PC-3 (cell line): ENCODE measurements at regions not wholly inside any gene's neighbourhood (a gene's known extent, or its start where the extent isn't known, plus 50 kb on each side); places are given as distances from the start of the nearest gene placed in this dataset.

ENCODE experiments used
- ATAC-seq: fragments of 200-7000 bp; cut with Tn5 transposase; 2 replicates; pipeline ENCODE4 v1.9.1; 2020; ENCODE audit warnings: mild to moderate bottlenecking, moderate library complexity
- BruUV-seq: library from RNA; stranded (reverse); fragments of 400-500 nt; replicated peaks from 2 replicates; lab custom pipeline; 2021; lab: Mats Ljungman, UMichigan
- CTCF ChIA-PET: fragments of 300-600 bp; sonication (Branson Sonifier 250); formaldehyde crosslinking; loops from one replicate; lab custom pipeline; 2022; ENCODE audit warnings: antibody characterized with exemption; lab: Charles Lee
- POLR2A ChIA-PET: fragments of 300-600 bp; sonication (Branson Sonifier 250); formaldehyde crosslinking; loops from one replicate; lab custom pipeline; 2022; ENCODE audit warnings: antibody characterized with exemption; ENCODE audit not compliant: unreplicated experiment; lab: Charles Lee
- DNase-seq: peaks from one replicate; pipeline ENCODE4 v3.0.0-alpha.2; 2015
- H2AFZ ChIP-seq: fragments of 300-600 bp; sonication (generic); 2 replicates; pipeline ENCODE4 v1.6.0; 2016; ENCODE audit warnings: antibody characterized with exemption, low read length
- H3F3A ChIP-seq: fragments of 300-600 bp; sonication (generic); one replicate; pipeline ENCODE4 v1.6.0; 2017; ENCODE audit warnings: antibody characterized with exemption, low read length, control low read depth, mild to moderate bottlenecking; ENCODE audit not compliant: unreplicated experiment
- H3K27ac ChIP-seq: fragments of 300-600 bp; sonication (generic); 2 replicates; pipeline ENCODE4 v1.5.1; 2016; ENCODE audit warnings: mild to moderate bottlenecking, low read length
- H3K27me3 ChIP-seq: fragments of 300-600 bp; sonication (generic); 2 replicates; pipeline ENCODE4 v1.6.1; 2016; ENCODE audit warnings: low read length, mixed read lengths
- H3K36me3 ChIP-seq: fragments of 300-600 bp; sonication (generic); 2 replicates; pipeline ENCODE4 v1.6.1; 2016; ENCODE audit warnings: low read depth, mixed run types, low read length, mixed read lengths
- H3K4me1 ChIP-seq: fragments of 300-600 bp; sonication (generic); 2 replicates; pipeline ENCODE4 v1.5.1; 2016; ENCODE audit warnings: low read length; ENCODE audit not compliant: insufficient read depth
- H3K4me2 ChIP-seq: fragments of 300-600 bp; sonication (generic); 2 replicates; pipeline ENCODE4 v1.6.0; 2016; ENCODE audit warnings: low read length
- H3K4me3 ChIP-seq: fragments of 300-600 bp; sonication (generic); 2 replicates; pipeline ENCODE4 v1.5.1; 2016; ENCODE audit warnings: mild to moderate bottlenecking, low read length, mixed read lengths
- H3K79me2 ChIP-seq: fragments of 300-600 bp; sonication (generic); 2 replicates; pipeline ENCODE4 v1.6.1; 2017; ENCODE audit warnings: low read length, mixed read lengths
- H3K9ac ChIP-seq: fragments of 300-600 bp; sonication (generic); 2 replicates; pipeline ENCODE4 v1.6.0; 2016; ENCODE audit warnings: mild to moderate bottlenecking, low read length
- H3K9me2 ChIP-seq: fragments of 300-600 bp; sonication (generic); replicated peaks from 2 replicates; pipeline ENCODE4 v1.6.1; 2016; ENCODE audit warnings: mixed run types, low read length, mixed read lengths
- H3K9me3 ChIP-seq: fragments of 300-600 bp; sonication (generic); 2 replicates; pipeline ENCODE4 v1.6.1; 2016; ENCODE audit warnings: low read length, mixed read lengths
- H4K20me1 ChIP-seq: fragments of 300-600 bp; sonication (generic); 2 replicates; pipeline ENCODE4 v1.6.1; 2016; ENCODE audit warnings: low read length, mixed read lengths
- CTCF ChIP-seq: fragments of 300-600 bp; sonication (generic); conservative IDR thresholded peaks from 2 replicates; pipeline ENCODE4 v1.5.1; 2017; ENCODE audit warnings: antibody characterized with exemption, low read depth, mild to moderate bottlenecking, low read length
- EZH2 ChIP-seq: fragments of 300-600 bp; sonication (generic); IDR thresholded peaks from one replicate; pipeline ENCODE4 v1.6.1; 2017; ENCODE audit warnings: antibody characterized with exemption, mild to moderate bottlenecking, low read length; ENCODE audit not compliant: unreplicated experiment
- EZH2phosphoT487 ChIP-seq: fragments of 300-600 bp; sonication (generic); IDR thresholded peaks from 2 replicates; pipeline ENCODE4 v1.6.1; 2018; ENCODE audit warnings: mild to moderate bottlenecking, antibody characterized with exemption, low read length, borderline replicate concordance
- intact Hi-C: fragments of 100-400 bp; cut with micrococcal nuclease; formaldehyde crosslinking; loops from 2 replicates; pipeline ENCODE4 v1.9.0; 2023

- BruUV-seq = no TSS peak
- POLR2A ChIA-PET = no interaction called here
- Histone ChIP-seq H3K79me2 (no peaks in the 10 kb centered on the region), H2AFZ (no peak overlapping the region), H3K4me1 (no peaks in the 10 kb centered on the region), H3K9ac (no peak overlapping the region), H3K4me2 (no peak overlapping the region), H3K27ac (no peak overlapping the region), H3K9me2 (no peaks in the 10 kb centered on the region), H3K9me3 (no peaks in the 10 kb centered on the region), H3K36me3 (no peaks in the 10 kb centered on the region), H3K4me3 (no peak overlapping the region), H3F3A (no peaks in the 10 kb centered on the region), H3K27me3 (peaks cover 65% of the 10 kb centered on the region), H4K20me1 (no peaks in the 10 kb centered on the region)
- ATAC-seq = no peak
- DNase-seq = no peak
- TF ChIP-seq EZH2phosphoT487 (no peak), EZH2 (no peak), CTCF (no peak)
- CTCF ChIA-PET = no interaction called here
- intact Hi-C loops = no loop called here
Observed at GRCh38 chr20:7144464-7144863, 377.0 kb downstream of the BMP2 start.

GRCh38 chr20:7146552-7147219 lies 379.2 kb downstream of the BMP2 start:
- no peak for ATAC-seq
- CTCF ChIA-PET = no interaction called here
- no peak for TF ChIP-seq CTCF
- no peak for TF ChIP-seq EZH2
- no peak for TF ChIP-seq EZH2phosphoT487

GRCh38 chr20:7147220-7147601 lies 379.7 kb downstream of the BMP2 start:
- intact Hi-C loops = no loop called here
- no peak overlapping the region for H3K4me3 ChIP-seq
- no peak overlapping the region for H3K27ac ChIP-seq
- DNase-seq = no peak
- H4K20me1 ChIP-seq = no peaks in the 10 kb centered on the region
- no peaks in the 10 kb centered on the region for H3K36me3 ChIP-seq
- H3K9me2 ChIP-seq = no peaks in the 10 kb centered on the region
- H3K4me2 ChIP-seq = no peak overlapping the region
- no peak overlapping the region for H3K9ac ChIP-seq
- peaks cover 53% of the 10 kb centered on the region for H3K27me3 ChIP-seq
- no peaks in the 10 kb centered on the region for H3K9me3 ChIP-seq
- no peak for TF ChIP-seq EZH2phosphoT487
- TF ChIP-seq CTCF = no peak
- no peak for TF ChIP-seq EZH2
- no peaks in the 10 kb centered on the region for H3K79me2 ChIP-seq
- no peak for ATAC-seq
- no peaks in the 10 kb centered on the region for H3F3A ChIP-seq
- CTCF ChIA-PET = no interaction called here
- H2AFZ ChIP-seq = no peak overlapping the region
- POLR2A ChIA-PET = no interaction called here
- no peaks in the 10 kb centered on the region for H3K4me1 ChIP-seq
- no TSS peak for BruUV-seq

More at GRCh38 chr20:7146552-7147219, 379.2 kb downstream of the BMP2 start:
- Histone ChIP-seq H3K36me3 (no peaks in the 10 kb centered on the region), H3K9me2 (no peaks in the 10 kb centered on the region), H3F3A (no peaks in the 10 kb centered on the region), H3K4me1 (no peaks in the 10 kb centered on the region), H3K4me3 (no peak overlapping the region), H3K27ac (no peak overlapping the region), H3K9me3 (no peaks in the 10 kb centered on the region), H3K4me2 (no peak overlapping the region), H3K9ac (no peak overlapping the region), H4K20me1 (no peaks in the 10 kb centered on the region), H3K79me2 (no peaks in the 10 kb centered on the region), H3K27me3 (peaks cover 53% of the 10 kb centered on the region), H2AFZ (no peak overlapping the region)
- BruUV-seq = no TSS peak
- intact Hi-C loops = no loop called here
- POLR2A ChIA-PET = no interaction called here
- no peak for DNase-seq
